Astrocyte of the hippocampus (primary cell): ENCODE measurements at regions not wholly inside any gene's neighbourhood (a gene's known extent, or its start where the extent isn't known, plus 50 kb on each side); places are given as distances from the start of the nearest gene placed in this dataset.

ENCODE experiments used
- DNase-seq: peaks from one replicate; pipeline ENCODE4 v3.0.0; 2011; ENCODE audit warnings: low read depth, low spot score

GRCh38 chr6:159118924-159119323, 50.3 kb upstream of the FNDC1 start:
- no peak for DNase-seq

GRCh38 chr6:159117563-159117962, 51.6 kb upstream of the FNDC1 start:
- no peak for DNase-seq

GRCh38 chr6:159117046-159117445, 52.2 kb upstream of the FNDC1 start:
- DNase-seq, result no peak

- no peak for DNase-seq
Observed at GRCh38 chr6:159116343-159116742, 52.9 kb upstream of the FNDC1 start.

DNA sequence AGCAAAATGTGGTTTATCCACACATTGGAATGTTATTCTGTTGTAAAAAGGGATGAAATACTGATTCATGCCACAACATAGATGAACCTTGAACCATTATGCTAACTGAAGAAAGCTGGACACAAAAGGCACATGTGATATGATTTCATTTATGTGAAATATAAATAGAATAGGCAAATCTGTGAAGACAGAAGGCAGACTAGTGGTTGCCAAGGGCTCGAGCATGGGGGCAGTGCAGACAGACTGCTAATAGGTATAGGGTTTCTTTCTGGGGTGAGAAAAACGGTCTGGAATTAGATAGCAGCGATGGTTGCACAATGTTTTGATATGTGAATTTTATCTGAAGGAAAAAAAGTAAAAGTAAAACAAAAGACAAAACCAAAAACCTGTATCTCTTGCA, 54.6 kb upstream of the FNDC1 start:
- no peak for DNase-seq

- no peak for DNase-seq
Observed at GRCh38 chr6:159113223-159113622, 56.0 kb upstream of the FNDC1 start.

DNA sequence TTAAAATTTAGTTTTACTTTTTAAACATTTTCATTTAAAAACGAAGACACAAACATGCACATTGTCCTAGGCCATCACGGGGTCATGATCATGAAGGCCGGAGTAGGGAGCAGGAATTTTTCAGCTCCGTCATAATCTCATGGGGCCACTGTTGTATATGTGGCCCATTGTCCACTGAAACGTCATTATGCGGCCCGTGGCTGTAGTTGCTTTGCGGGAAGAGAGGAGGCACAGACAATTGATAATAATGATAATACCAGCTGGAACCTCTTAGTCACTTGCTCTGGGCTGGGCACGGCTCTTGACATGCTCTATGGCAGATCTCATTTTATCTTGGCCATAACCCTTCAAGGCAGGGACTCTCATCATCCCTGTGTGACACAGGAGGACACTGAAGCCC, 56.5 kb upstream of the FNDC1 start:
- no peak for DNase-seq

DNA sequence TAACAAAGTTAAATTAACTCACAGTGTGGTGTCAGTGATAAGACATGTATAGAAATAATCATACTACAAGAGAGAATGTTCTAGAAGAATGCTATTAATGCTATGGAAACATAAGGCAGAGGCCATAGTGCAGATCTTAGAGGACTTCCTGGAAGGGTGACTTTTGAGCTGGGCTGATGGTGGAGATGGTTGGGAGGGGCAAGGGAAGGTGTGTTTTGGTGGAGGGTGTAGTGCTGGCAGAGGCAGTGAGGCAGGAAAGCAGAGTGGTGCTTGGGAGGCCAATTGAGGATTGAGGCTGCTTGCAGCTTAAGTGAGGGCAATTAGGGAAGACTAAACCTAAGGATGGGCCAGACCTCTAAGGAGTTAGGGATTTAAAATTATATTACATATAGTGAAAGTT, 58.5 kb upstream of the FNDC1 start:
- DNase-seq, result no peak

GRCh38 chr6:159110013-159110412, 59.2 kb upstream of the FNDC1 start:
- DNase-seq, result peak; percentile 69

DNA sequence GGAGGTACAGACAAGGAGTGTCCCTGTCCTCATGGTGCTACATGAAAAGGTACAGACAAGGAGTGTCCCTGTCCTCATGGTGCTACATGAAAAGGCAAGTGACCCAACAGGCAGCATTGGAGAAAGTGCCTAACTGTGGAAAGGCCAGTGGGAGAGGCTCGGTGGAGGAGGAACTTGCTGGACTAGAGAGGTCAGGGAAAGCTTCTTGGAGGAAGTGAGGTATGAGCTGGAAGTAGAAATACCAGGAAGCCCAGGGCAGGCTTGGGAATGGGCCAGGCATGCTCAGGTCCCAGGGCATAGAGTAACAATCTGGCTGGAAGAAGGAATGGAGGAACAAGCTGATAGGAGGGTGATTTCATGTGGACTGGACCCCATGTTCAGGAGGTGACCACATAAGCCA, 59.8 kb upstream of the FNDC1 start:
- no peak for DNase-seq

GRCh38 chr6:159108426-159108985, 60.7 kb upstream of the FNDC1 start:
- DNase-seq, result peak; percentile 41

DNA sequence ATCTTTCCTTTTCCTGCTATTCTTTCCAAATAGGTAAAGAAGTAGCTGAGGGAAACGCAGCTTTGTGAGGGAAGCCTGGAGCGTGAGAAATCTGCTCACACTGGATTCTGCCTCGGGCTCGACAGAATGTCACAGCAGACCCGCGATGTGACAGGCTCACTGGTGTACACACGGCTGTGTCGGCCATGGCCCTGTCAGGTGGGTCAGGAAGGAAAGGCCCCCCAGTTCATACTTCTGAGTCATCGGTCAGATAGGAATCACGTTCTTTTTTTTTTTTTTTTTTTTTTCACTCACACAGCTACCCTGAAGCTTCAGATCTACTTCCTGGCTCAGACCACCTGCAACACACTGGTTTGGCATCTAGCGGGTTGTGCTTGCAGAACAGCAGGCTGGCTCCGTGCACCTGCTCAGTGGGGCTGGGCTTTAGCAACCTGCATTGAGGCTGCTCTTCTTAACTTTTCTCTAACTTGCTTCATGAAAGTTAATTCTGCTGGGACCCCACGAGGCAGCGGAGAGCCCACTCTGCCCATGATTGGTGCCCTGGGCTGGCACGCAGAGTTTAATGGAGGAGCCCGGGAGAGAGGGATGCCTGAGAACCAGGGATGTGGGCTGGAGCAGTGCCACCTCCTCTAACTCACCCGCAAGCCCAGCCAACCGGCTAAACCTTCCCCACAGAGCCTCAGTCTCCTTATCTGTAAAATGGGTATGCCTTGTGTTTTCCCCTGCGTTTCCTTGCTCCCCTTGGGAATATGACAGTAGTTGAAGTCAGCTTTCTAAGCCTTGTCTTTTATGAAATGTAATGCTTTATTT, 61.5 kb upstream of the FNDC1 start:
- no peak for DNase-seq

DNA sequence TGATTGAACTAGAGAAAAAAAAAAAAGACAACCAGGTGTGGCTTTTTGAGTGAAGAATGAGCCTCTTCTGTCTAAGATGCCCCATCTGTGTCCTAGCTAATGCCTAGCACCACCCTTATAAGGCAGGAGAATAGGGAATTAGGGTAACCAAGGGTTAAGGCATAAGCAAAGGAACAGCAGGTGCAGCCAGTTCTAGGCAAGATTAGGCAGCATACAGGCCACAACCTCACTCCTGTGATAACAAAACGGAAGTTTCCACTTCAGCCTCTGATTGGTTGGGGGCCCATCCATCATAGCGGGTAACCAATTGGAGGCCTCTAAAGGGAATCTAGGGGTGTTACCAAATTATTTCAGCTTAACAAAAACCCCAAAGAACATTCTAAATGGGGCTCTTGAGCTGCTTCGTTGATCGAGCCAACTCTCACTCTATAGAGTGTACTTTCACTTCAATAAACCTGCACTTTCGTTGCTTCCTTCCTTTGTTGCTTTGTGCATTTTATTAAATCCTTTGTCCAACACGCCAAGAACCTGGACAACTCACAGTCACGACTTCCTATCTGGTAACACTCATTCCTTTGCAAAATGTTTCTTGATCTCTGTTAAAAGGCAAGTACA, 61.9 kb upstream of the TAGAP start:
- DNase-seq, result peak; percentile 66

GRCh38 chr6:159105716-159106115, 60.9 kb upstream of the TAGAP start:
- no peak for DNase-seq

GRCh38 chr6:159104931-159105330, 60.1 kb upstream of the TAGAP start:
- DNase-seq, result no peak

GRCh38 chr6:159104163-159104925, 59.6 kb upstream of the TAGAP start:
- DNase-seq, result peak; percentile 79

DNA sequence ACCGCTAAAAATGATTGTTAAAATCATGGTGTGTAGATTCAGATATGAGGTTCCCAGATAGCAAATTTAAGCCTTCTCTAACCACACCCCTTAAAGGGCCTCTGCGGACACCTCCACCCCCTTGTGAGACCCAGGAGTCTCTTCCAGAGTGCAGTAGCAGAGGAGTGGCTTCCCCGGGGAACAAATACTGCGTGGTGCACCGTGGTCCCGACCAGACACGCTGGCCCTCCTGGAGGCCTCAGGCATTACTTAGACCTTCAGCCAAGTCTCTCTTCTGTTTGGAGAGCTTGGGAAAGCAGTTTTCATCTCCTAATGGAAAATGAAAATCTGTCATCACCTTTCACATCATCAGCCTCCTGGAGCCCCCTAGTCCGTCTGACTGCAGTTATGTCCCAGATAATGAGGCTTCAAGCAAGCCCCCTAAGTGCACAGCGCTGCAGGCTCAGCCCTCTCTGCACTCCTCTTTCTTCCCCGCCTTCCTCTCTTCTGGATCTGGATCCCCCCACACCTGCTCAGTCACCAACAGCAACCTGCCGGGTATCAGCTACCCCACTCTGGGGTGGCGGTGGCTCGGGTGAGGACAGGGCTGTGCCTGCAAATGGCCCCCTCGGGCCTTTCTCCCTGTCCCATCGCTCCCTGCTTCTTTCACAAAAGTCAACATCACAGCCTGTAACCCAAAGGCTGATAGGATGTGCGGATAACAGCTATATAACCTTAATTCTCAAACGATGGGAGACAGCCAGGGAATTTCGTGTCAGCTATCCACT, 58.8 kb upstream of the TAGAP start:
- DNase-seq, result no peak

GRCh38 chr6:159102373-159103160, 57.8 kb upstream of the TAGAP start:
- DNase-seq, result no peak

DNA sequence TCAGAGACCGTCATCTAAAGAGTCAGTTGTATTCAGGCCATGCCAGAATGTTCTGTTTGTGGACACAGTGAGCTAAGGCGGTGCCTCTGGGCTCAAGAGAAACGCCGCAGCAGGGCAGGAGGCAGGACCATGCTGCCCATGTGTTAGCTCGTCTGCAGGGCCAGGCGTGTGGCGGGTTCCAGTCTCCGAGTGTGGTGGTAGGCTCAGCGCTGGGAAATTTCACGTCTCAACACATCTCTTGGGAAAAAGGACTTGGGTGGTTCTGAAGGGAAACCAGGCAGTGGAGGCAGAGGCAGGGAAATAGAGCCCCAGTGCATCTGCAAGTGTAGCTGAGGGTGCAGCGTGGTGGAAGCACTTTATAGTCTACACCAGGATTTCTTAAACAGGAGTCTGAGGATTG, 56.9 kb upstream of the TAGAP start:
- DNase-seq, result no peak

GRCh38 chr6:159100395-159101182, 55.8 kb upstream of the TAGAP start:
- DNase-seq, result no peak
